ENCODE measurements at regions not wholly inside any gene's neighbourhood (a gene's known extent, or its start where the extent isn't known, plus 50 kb on each side); places are given as distances from the start of the nearest gene placed in this dataset.
A peak's percentile ranks its signal among the peaks of the same experiment; 100 is the strongest.

- ATAC-seq: no peak
- Mint-ChIP-seq H3K9me3 (no peaks in the 10 kb centered on the region), H3K27me3 (no peaks in the 10 kb centered on the region), H3K27ac (no peak overlapping the region), H3K4me3 (no peak overlapping the region), H3K4me1 (no peaks in the 10 kb centered on the region)
- DNase-seq: no peak
Observed at GRCh38 chr2:151197184-151198108, 64.2 kb downstream of the RBM43 start.

DNA sequence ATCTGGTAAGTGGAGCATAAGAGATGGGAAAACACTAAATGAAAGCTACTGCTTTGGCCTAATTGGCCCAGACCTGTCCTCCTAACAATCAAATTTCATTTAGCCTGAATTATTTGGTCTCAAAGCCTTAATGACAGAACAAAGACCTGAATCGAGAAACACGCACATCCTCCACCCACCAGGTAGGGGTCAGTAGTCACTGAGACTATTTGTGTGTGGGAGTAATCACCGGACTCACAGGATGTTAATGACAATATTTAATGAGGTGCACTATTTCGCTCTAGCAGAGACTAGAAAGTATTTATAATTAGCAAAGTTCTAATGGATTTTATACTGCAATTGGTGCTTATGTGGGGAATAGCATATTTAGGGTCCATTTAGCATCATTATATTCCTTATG, 68.1 kb downstream of the RBM43 start:
- H3K4me3 Mint-ChIP-seq: no peak overlapping the region
- H3K27me3 Mint-ChIP-seq: no peaks in the 10 kb centered on the region
- DNase-seq: no peak
- peaks cover 6% of the 10 kb centered on the region for H3K4me1 Mint-ChIP-seq
- no peak overlapping the region for H3K27ac Mint-ChIP-seq
- ATAC-seq: no peak
- no peaks in the 10 kb centered on the region for H3K9me3 Mint-ChIP-seq

DNA sequence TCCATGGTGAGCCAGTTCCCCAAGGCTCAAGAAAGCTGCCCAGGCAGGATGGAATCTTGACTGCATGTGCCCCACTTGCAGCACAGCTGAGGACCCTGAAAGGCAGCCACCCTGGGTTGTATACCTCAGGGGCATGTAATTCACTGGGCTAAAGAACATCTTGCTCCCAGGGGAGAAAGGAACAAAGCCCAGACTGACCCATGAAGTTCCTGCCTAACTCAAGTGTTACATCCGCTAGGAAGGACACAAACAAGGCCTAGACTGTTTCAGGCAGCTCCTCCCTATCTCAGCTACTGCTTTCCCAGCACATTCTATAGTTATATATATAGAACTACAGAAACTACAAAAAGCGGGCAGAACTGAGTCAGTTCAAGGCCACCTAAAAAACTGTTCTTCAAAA, 69.0 kb downstream of the RBM43 start:
- H3K27ac Mint-ChIP-seq: no peak overlapping the region
- peaks cover 6% of the 10 kb centered on the region for H3K4me1 Mint-ChIP-seq
- no peak overlapping the region for H3K4me3 Mint-ChIP-seq
- no peaks in the 10 kb centered on the region for H3K27me3 Mint-ChIP-seq
- ATAC-seq (no peak), DNase-seq (no peak)
- no peaks in the 10 kb centered on the region for H3K9me3 Mint-ChIP-seq

DNA sequence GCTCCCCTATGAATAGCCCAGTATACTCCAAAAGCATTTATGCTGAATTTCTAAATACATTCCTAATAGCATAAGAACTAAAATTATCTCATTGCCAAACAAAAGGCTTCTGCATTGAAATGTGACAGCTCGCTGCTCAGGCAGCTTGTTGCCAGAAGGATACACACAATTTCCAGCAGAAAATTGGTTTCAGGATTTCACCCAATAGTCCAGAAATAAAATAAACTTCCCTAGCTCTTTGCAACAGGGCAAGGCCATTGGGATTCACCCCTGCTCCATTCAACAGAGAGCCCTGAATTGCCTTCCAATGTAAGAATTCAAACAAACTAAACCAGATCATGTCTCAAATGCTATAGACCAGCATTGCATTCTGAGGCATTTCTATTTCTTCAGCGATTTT, 70.7 kb downstream of the RBM43 start:
- Mint-ChIP-seq H3K9me3 (no peaks in the 10 kb centered on the region), H3K4me1 (peaks cover 6% of the 10 kb centered on the region), H3K27ac (no peak overlapping the region), H3K4me3 (no peak overlapping the region), H3K27me3 (no peaks in the 10 kb centered on the region)
- ATAC-seq: no peak
- DNase-seq: no peak

DNA sequence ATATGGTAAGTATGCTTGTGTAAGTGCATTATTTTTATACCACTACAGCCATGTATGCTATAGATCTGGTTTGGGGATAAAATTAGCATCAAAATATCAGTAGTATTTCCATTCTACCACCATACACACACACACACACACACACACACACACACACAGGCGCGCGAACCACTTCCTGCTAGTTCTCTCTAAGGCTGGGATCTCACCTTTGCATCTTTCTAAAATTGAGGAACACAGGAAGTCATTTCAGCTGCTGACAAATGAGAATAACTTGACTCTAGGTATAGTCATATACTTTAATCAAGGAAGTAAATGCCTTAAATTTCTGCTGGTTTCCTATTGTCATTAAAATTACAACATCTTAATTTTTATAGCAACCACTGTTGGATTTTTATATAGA, 72.5 kb downstream of the RBM43 start:
- no peak overlapping the region for H3K27ac Mint-ChIP-seq

DNA sequence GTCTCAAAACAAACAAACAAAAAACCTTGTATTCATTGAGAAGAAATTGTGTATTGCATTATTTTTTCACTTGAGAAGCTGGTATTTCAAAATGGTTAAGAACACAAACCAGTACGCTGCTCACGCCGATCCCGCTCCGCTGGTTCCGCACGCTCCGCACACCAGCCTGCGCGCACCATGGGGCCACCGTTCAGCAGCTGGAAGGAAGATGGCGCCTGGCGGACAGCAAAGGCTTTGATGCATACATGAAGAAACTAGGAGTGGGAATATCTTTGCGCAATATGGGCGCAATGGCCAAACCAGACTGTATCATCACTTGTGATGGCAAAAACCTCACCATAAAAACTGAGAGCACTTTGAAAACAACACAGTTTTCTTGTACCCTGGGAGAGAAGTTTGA, 75.7 kb downstream of the RBM43 start:
- DNase-seq: no peak
- Mint-ChIP-seq H3K27ac (no peak overlapping the region), H3K4me3 (no peak overlapping the region), H3K4me1 (peaks cover 6% of the 10 kb centered on the region), H3K9me3 (no peaks in the 10 kb centered on the region), H3K27me3 (peaks cover 7% of the 10 kb centered on the region)
- no peak for ATAC-seq

More for the DNA sequence above, 72.5 kb downstream of the RBM43 start:
- ATAC-seq: no peak
- no peaks in the 10 kb centered on the region for H3K27me3 Mint-ChIP-seq
- peaks cover 6% of the 10 kb centered on the region for H3K4me1 Mint-ChIP-seq
- H3K9me3 Mint-ChIP-seq: no peaks in the 10 kb centered on the region
- DNase-seq: no peak
- H3K4me3 Mint-ChIP-seq: no peak overlapping the region

GRCh38 chr2:151182899-151183809, 78.5 kb downstream of the RBM43 start:
- H3K27me3 Mint-ChIP-seq: peaks cover 7% of the 10 kb centered on the region
- no peaks in the 10 kb centered on the region for H3K9me3 Mint-ChIP-seq
- peak overlapping the region in 1 of 2 donors; percentile 82 for H3K27ac Mint-ChIP-seq
- H3K4me3 Mint-ChIP-seq: no peak overlapping the region
- no peaks in the 10 kb centered on the region for H3K4me1 Mint-ChIP-seq
- no peak for DNase-seq
- no peak for ATAC-seq

DNA sequence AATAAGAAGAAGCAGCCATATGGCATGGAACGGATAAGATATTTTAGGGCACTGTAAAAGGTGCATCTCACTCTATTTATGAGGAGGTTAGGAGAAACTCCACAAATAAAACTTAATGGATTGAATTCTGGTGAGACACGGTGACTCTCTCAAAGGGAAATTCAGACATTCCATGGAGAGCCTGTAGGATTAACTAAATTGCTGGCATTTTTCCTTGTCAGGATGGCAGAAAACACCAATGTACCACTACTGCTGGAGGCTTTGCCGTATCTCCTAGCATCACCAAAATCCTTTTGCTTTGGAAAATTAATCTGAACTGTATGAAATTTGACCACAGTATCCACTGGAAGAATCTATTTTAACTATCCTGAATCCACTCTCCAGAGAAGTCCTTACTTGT, 79.3 kb downstream of the RBM43 start:
- Mint-ChIP-seq H3K27ac (no peak overlapping the region), H3K4me3 (no peak overlapping the region), H3K9me3 (no peaks in the 10 kb centered on the region), H3K27me3 (peaks cover 7% of the 10 kb centered on the region), H3K4me1 (no peaks in the 10 kb centered on the region)
- ATAC-seq (no peak), DNase-seq (no peak)

GRCh38 chr2:151181524-151181923, 80.1 kb downstream of the RBM43 start:
- no peak for DNase-seq
- Mint-ChIP-seq H3K27me3 (peaks cover 7% of the 10 kb centered on the region), H3K4me1 (no peaks in the 10 kb centered on the region)

DNA sequence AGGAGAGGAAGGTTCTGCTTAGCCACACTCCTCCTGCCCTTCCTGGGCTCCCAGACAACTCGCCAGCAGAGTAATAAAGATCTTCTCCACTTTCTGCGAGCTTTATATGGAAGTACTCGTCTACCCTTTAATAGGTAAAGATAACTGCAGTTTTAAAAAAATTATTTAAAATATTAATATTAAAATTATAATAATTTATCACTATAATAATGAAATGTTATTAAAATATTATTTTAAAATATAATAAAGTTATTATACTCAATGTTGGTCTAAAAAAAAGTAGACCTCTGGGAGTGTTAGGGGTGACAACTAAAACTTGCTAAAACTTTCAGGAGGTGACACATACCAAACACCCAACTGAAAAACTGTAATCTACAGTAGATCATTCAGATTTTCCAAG, 81.5 kb downstream of the RBM43 start:
- ATAC-seq (no peak), DNase-seq (no peak)
- H3K27ac Mint-ChIP-seq: no peak overlapping the region
- H3K27me3 Mint-ChIP-seq: peaks cover 7% of the 10 kb centered on the region
- H3K4me1 Mint-ChIP-seq: no peaks in the 10 kb centered on the region
- no peaks in the 10 kb centered on the region for H3K9me3 Mint-ChIP-seq
- H3K4me3 Mint-ChIP-seq: no peak overlapping the region

More at GRCh38 chr2:151181524-151181923, 80.1 kb downstream of the RBM43 start:
- Mint-ChIP-seq H3K4me3 (no peak overlapping the region), H3K9me3 (no peaks in the 10 kb centered on the region), H3K27ac (no peak overlapping the region)
- ATAC-seq: no peak

DNA sequence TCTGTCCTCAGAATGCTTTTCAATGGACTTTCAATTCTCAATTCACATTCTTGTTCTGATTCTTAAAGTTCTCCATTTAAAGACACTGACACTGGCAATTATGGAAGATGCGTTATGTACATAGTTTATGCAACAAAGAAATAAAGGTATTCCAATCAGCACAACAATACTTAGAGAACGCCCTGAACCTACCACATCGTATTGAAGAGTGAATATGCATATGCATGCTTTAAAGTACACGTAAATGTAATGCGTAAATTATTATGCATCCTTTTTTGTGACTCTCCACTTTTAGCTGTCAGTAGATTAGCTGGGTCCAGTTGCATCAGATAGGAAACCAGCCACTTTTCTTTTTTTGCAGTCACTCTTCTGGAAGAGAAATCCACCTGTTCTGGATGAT, 83.5 kb downstream of the RBM43 start:
- no peak overlapping the region for H3K4me3 Mint-ChIP-seq
- H3K27me3 Mint-ChIP-seq: peaks cover 2% of the 10 kb centered on the region
- no peak for DNase-seq
- no peak for ATAC-seq
- H3K9me3 Mint-ChIP-seq: no peaks in the 10 kb centered on the region
- no peaks in the 10 kb centered on the region for H3K4me1 Mint-ChIP-seq
- no peak overlapping the region for H3K27ac Mint-ChIP-seq

DNA sequence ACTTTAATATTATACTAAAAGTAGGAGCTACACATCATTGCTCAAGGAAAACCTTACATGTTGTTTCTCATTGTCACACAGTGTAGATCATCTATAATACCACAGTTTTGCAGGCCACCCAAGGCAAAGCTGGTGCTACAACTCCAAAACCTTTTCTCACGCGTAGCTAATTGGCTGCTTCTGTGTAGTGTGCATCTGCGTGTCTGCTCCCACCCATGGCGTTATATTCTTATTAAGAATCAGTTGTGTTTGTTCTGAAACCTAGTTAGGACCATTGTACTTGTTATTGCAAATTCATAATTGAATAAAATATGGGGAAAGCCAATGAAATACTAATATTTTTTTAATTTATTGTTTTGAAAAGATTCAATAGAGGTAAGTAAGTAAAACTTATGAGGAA, 83.9 kb downstream of the RBM43 start:
- no peak for ATAC-seq

DNA sequence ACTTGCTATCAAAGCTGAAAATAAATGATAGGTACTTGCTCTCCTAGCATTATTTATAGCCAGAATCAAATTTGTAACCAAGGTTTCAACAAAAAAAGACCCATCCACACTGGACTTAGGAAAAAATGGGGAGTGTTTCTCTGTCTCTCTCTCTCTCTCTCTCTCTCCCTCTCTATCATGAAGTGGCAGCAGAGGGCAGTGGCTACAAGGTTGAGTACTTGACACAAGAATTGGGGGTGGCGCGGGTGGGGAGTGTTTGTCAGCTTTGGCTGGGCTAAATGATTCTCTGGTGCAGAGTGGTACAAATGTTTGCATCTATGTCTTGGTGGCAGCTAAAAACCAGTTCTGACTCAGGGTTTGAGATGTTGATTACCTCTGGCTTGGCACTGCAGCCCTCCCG, 85.0 kb downstream of the RBM43 start:
- Mint-ChIP-seq H3K9me3 (no peaks in the 10 kb centered on the region), H3K4me1 (no peaks in the 10 kb centered on the region), H3K27me3 (no peaks in the 10 kb centered on the region), H3K4me3 (no peak overlapping the region), H3K27ac (peak overlapping the region in 1 of 2 donors; percentile 35)
- no peak for ATAC-seq
- no peak for DNase-seq

More for the DNA sequence above, 83.9 kb downstream of the RBM43 start:
- H3K4me1 Mint-ChIP-seq: no peaks in the 10 kb centered on the region
- H3K27me3 Mint-ChIP-seq: no peaks in the 10 kb centered on the region
- H3K27ac Mint-ChIP-seq: no peak overlapping the region
- no peak overlapping the region for H3K4me3 Mint-ChIP-seq
- DNase-seq: no peak
- no peaks in the 10 kb centered on the region for H3K9me3 Mint-ChIP-seq

GRCh38 chr2:151175864-151176263, 85.8 kb downstream of the RBM43 start:
- H3K9me3 Mint-ChIP-seq: no peaks in the 10 kb centered on the region
- DNase-seq (no peak), ATAC-seq (no peak)
- no peaks in the 10 kb centered on the region for H3K27me3 Mint-ChIP-seq
- no peak overlapping the region for H3K27ac Mint-ChIP-seq
- H3K4me1 Mint-ChIP-seq: no peaks in the 10 kb centered on the region
- H3K4me3 Mint-ChIP-seq: no peak overlapping the region

DNA sequence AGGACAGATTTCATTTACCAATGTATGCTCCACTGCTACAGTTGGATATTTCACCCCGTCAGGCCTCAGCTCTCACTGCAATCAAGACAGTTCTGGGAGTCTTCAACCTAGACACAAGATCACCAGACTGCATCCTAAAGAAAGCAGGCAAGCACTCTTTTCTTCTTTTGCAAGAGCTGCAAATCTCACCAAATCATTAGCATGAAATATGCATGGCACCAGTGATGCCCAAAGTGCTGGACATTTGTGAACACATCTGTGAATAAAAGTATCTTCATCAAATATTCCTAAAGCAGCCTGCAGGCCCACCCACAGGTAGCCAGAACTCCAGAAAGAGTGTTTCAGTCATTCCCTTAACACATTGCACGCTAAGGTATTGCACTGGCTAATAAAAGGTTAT, 87.5 kb downstream of the RBM43 start:
- Mint-ChIP-seq H3K27ac (no peak overlapping the region), H3K27me3 (no peaks in the 10 kb centered on the region), H3K9me3 (no peaks in the 10 kb centered on the region), H3K4me1 (no peaks in the 10 kb centered on the region), H3K4me3 (no peak overlapping the region)
- DNase-seq: no peak
- ATAC-seq: no peak

DNA sequence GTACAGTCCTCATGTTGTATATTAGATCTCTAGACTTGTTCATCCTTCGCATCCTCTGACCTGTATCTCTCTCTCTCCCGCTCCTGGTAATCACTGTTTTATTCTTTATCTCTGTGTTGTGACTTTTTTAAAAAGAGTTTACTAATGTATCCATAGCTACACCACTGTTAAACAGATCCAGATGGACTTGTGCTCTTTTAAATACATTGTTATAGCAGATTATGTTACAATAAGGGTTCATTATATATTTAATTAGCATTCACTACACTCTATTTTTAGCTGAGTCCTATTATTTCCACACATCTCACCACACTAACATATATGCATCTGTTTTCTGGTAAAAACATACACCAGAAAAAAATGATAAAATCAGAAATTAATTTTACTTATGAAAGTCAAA, 90.5 kb downstream of the RBM43 start:
- no peak overlapping the region for H3K4me3 Mint-ChIP-seq
- no peaks in the 10 kb centered on the region for H3K4me1 Mint-ChIP-seq
- DNase-seq (no peak), ATAC-seq (no peak)
- no peak overlapping the region for H3K27ac Mint-ChIP-seq
- H3K9me3 Mint-ChIP-seq: no peaks in the 10 kb centered on the region
- H3K27me3 Mint-ChIP-seq: no peaks in the 10 kb centered on the region

Data from stimulated activated naive CD8-positive, alpha-beta T cell treated with anti-CD3 and anti-CD28 coated beads, Interleukin-15, amount 100 ng/mL, for 72 hours (primary cell).